ENCODE measurements at regions not wholly inside any gene's neighbourhood (a gene's known extent, or its start where the extent isn't known, plus 50 kb on each side); places are given as distances from the start of the nearest gene placed in this dataset.

DNA sequence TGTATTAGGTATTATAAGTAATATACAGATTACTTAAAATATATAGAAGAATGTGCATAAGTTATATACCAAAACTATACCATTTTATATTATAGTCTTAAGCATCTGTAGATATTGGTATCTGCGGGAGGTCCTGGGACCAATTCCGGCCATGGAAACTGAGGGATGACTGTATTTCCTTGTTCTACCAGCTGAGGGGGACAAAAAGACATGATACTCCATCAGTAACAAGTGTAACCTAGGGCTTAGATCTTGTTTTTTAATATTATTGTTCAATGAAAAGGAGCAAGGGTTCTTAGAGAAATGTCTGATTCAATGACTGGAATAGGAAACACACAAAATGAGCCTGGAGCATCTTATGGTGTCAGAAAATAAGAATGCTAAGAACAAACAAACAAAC lies 752.5 kb downstream of the CCSER2 start:
- no peaks in the 10 kb centered on the region for H3K79me2 ChIP-seq (ENCODE audit: control insufficient read depth, insufficient read depth, low read length)
- H3K27me3 ChIP-seq (ENCODE audit: control insufficient read depth, insufficient read depth, low read length) = no peaks in the 10 kb centered on the region
- H3K9ac ChIP-seq (ENCODE audit: insufficient read depth, low read length) = no peak overlapping the region
- DNase-seq (ENCODE audit: low read depth in 2 of 2) = no peak
- no peak overlapping the region for H3K4me3 ChIP-seq (replicated peaks in 1 of 4; ENCODE audit: control extremely low read depth in 1 of 4, insufficient read depth in 1 of 4, low read depth in 3 of 4, low read length in 4 of 4)
- no peaks in the 10 kb centered on the region for H3K4me1 ChIP-seq (ENCODE audit: control insufficient read depth, extremely low read depth, insufficient read depth, low read length)
- no peak overlapping the region for H2AFZ ChIP-seq (ENCODE audit: low read length)
- H3K27ac ChIP-seq (ENCODE audit: insufficient read depth, low read length) = no peak overlapping the region
- H4K20me1 ChIP-seq (ENCODE audit: control insufficient read depth, extremely low read depth, insufficient read depth, low read length) = no peaks in the 10 kb centered on the region
- H3K9me3 ChIP-seq (ENCODE audit: control insufficient read depth, insufficient read depth, low read depth, low read length) = no peaks in the 10 kb centered on the region
- H3K36me3 ChIP-seq (ENCODE audit: control insufficient read depth, insufficient read depth, low read length) = no peaks in the 10 kb centered on the region
- H3K4me2 ChIP-seq (ENCODE audit: extremely low read depth, insufficient read depth, low read length) = no peak overlapping the region
- TF ChIP-seq, protein P1, sequence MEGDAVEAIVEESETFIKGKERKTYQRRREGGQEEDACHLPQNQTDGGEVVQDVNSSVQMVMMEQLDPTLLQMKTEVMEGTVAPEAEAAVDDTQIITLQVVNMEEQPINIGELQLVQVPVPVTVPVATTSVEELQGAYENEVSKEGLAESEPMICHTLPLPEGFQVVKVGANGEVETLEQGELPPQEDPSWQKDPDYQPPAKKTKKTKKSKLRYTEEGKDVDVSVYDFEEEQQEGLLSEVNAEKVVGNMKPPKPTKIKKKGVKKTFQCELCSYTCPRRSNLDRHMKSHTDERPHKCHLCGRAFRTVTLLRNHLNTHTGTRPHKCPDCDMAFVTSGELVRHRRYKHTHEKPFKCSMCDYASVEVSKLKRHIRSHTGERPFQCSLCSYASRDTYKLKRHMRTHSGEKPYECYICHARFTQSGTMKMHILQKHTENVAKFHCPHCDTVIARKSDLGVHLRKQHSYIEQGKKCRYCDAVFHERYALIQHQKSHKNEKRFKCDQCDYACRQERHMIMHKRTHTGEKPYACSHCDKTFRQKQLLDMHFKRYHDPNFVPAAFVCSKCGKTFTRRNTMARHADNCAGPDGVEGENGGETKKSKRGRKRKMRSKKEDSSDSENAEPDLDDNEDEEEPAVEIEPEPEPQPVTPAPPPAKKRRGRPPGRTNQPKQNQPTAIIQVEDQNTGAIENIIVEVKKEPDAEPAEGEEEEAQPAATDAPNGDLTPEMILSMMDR (conservative IDR thresholded peaks at IDR 0.05 in 1 of 2, IDR thresholded peaks at IDR 0.05 in 1 of 2; ENCODE audit: low read depth in 1 of 2, low read length in 2 of 2) = no peak
- no peak for TF ChIP-seq EZH2 (IDR thresholded peaks at IDR 0.05; ENCODE audit: low read length, missing control alignments)

- Histone ChIP-seq H3K36me3 (ENCODE audit: control insufficient read depth, insufficient read depth, low read length) (no peaks in the 10 kb centered on the region), H3K4me3 (replicated peaks in 1 of 4; ENCODE audit: control extremely low read depth in 1 of 4, insufficient read depth in 1 of 4, low read depth in 3 of 4, low read length in 4 of 4) (no peak overlapping the region), H3K9ac (ENCODE audit: insufficient read depth, low read length) (no peak overlapping the region), H3K27me3 (ENCODE audit: control insufficient read depth, insufficient read depth, low read length) (no peaks in the 10 kb centered on the region), H3K79me2 (ENCODE audit: control insufficient read depth, insufficient read depth, low read length) (no peaks in the 10 kb centered on the region), H3K9me3 (ENCODE audit: control insufficient read depth, insufficient read depth, low read depth, low read length) (no peaks in the 10 kb centered on the region), H3K4me1 (ENCODE audit: control insufficient read depth, extremely low read depth, insufficient read depth, low read length) (no peaks in the 10 kb centered on the region), H3K27ac (ENCODE audit: insufficient read depth, low read length) (no peak overlapping the region), H4K20me1 (ENCODE audit: control insufficient read depth, extremely low read depth, insufficient read depth, low read length) (no peaks in the 10 kb centered on the region), H2AFZ (ENCODE audit: low read length) (no peak overlapping the region), H3K4me2 (ENCODE audit: extremely low read depth, insufficient read depth, low read length) (no peak overlapping the region)
- TF ChIP-seq EZH2 (IDR thresholded peaks at IDR 0.05; ENCODE audit: low read length, missing control alignments) = no peak
- TF ChIP-seq, protein P1 (conservative IDR thresholded peaks at IDR 0.05 in 1 of 2, IDR thresholded peaks at IDR 0.05 in 1 of 2; ENCODE audit: low read depth in 1 of 2, low read length in 2 of 2) = no peak
- DNase-seq (ENCODE audit: low read depth in 2 of 2) = no peak
Measured at GRCh38 chr10:85098835-85099521, 770.6 kb downstream of the CCSER2 start.

- no peak for DNase-seq (ENCODE audit: low read depth in 2 of 2)
- H3K4me1 ChIP-seq (ENCODE audit: control insufficient read depth, extremely low read depth, insufficient read depth, low read length) = no peaks in the 10 kb centered on the region
- H3K4me2 ChIP-seq (ENCODE audit: extremely low read depth, insufficient read depth, low read length) = no peak overlapping the region
- no peaks in the 10 kb centered on the region for H3K36me3 ChIP-seq (ENCODE audit: control insufficient read depth, insufficient read depth, low read length)
- TF ChIP-seq, protein P1 (conservative IDR thresholded peaks at IDR 0.05 in 1 of 2, IDR thresholded peaks at IDR 0.05 in 1 of 2; ENCODE audit: low read depth in 1 of 2, low read length in 2 of 2) = no peak
- no peaks in the 10 kb centered on the region for H3K9me3 ChIP-seq (ENCODE audit: control insufficient read depth, insufficient read depth, low read depth, low read length)
- no peaks in the 10 kb centered on the region for H4K20me1 ChIP-seq (ENCODE audit: control insufficient read depth, extremely low read depth, insufficient read depth, low read length)
- H3K79me2 ChIP-seq (ENCODE audit: control insufficient read depth, insufficient read depth, low read length) = no peaks in the 10 kb centered on the region
- no peaks in the 10 kb centered on the region for H3K27me3 ChIP-seq (ENCODE audit: control insufficient read depth, insufficient read depth, low read length)
- no peak overlapping the region for H2AFZ ChIP-seq (ENCODE audit: low read length)
- H3K27ac ChIP-seq (ENCODE audit: insufficient read depth, low read length) = no peak overlapping the region
- H3K4me3 ChIP-seq (replicated peaks in 1 of 4; ENCODE audit: control extremely low read depth in 1 of 4, insufficient read depth in 1 of 4, low read depth in 3 of 4, low read length in 4 of 4) = no peak overlapping the region
- no peak overlapping the region for H3K9ac ChIP-seq (ENCODE audit: insufficient read depth, low read length)
Measured at GRCh38 chr10:85100495-85100894, 772.1 kb downstream of the CCSER2 start.

Measured in fibroblast of lung (primary cell).